ENCODE measurements at regions not wholly inside any gene's neighbourhood (a gene's known extent, or its start where the extent isn't known, plus 50 kb on each side); places are given as distances from the start of the nearest gene placed in this dataset.

GRCh38 chrX:6783912-6784311 lies 249.0 kb upstream of the VCX3A start:
- Histone ChIP-seq H3K4me3 (no peak overlapping the region), H3K36me3 (ENCODE audit: low read depth, missing control alignments) (no peaks in the 10 kb centered on the region), H3K27ac (no peak overlapping the region), H3K9me3 (no peaks in the 10 kb centered on the region), H3K27me3 (no peaks in the 10 kb centered on the region), H3K4me1 (no peaks in the 10 kb centered on the region)
- TF ChIP-seq CTCF (IDR thresholded peaks at IDR 0.05) (no peak), POLR2A (IDR thresholded peaks at IDR 0.05) (no peak)
- intact Hi-C loops (cut with DNase I; ENCODE audit: low total_unique reads) = no loop called here
- 75 to 81% methylated on average over 3 of the region's 3 CpGs for whole genome bisulfite sequencing, 2 donors
- no peak for DNase-seq

- H3K36me3 ChIP-seq (ENCODE audit: low read depth, missing control alignments) = no peaks in the 10 kb centered on the region
- 86 to 93% methylated on average over 5 of the region's 5 CpGs for WGBS, 2 donors
- no peak overlapping the region for H3K27ac ChIP-seq
- H3K9me3 ChIP-seq = no peaks in the 10 kb centered on the region
- no peak for TF ChIP-seq CTCF (IDR thresholded peaks at IDR 0.05)
- no peak for TF ChIP-seq POLR2A (IDR thresholded peaks at IDR 0.05)
- no peak overlapping the region for H3K4me3 ChIP-seq
- intact Hi-C loops (cut with DNase I; ENCODE audit: low total_unique reads) = no loop called here
- no peaks in the 10 kb centered on the region for H3K4me1 ChIP-seq
- no peak for DNase-seq
- H3K27me3 ChIP-seq = no peaks in the 10 kb centered on the region
Observed at GRCh38 chrX:6782831-6783230, 247.9 kb upstream of the VCX3A start.

GRCh38 chrX:6778544-6779503 lies 243.9 kb upstream of the VCX3A start:
- no peaks in the 10 kb centered on the region for H3K4me1 ChIP-seq
- intact Hi-C loops (cut with DNase I; ENCODE audit: low total_unique reads) = no loop called here
- no peak overlapping the region for H3K27ac ChIP-seq
- DNase-seq = no peak
- TF ChIP-seq POLR2A (IDR thresholded peaks at IDR 0.05) = no peak
- no peak for TF ChIP-seq CTCF (IDR thresholded peaks at IDR 0.05)
- no peaks in the 10 kb centered on the region for H3K27me3 ChIP-seq
- H3K36me3 ChIP-seq (ENCODE audit: low read depth, missing control alignments) = no peaks in the 10 kb centered on the region
- H3K4me3 ChIP-seq = no peak overlapping the region
- no peaks in the 10 kb centered on the region for H3K9me3 ChIP-seq
- 12 to 20% methylated on average over 19 to 20 of the region's 22 CpGs for WGBS, 2 donors

GRCh38 chrX:6777238-6778002 lies 242.5 kb upstream of the VCX3A start:
- H3K9me3 ChIP-seq = no peaks in the 10 kb centered on the region
- 72 to 85% methylated on average over 6 of the region's 6 CpGs for WGBS, 2 donors
- DNase-seq = no peak
- no peak overlapping the region for H3K4me3 ChIP-seq
- intact Hi-C loops (cut with DNase I; ENCODE audit: low total_unique reads) = no loop called here
- H3K4me1 ChIP-seq = no peaks in the 10 kb centered on the region
- no peaks in the 10 kb centered on the region for H3K27me3 ChIP-seq
- no peaks in the 10 kb centered on the region for H3K36me3 ChIP-seq (ENCODE audit: low read depth, missing control alignments)
- no peak for TF ChIP-seq POLR2A (IDR thresholded peaks at IDR 0.05)
- no peak for TF ChIP-seq CTCF (IDR thresholded peaks at IDR 0.05)
- no peak overlapping the region for H3K27ac ChIP-seq

All from testis (tissue), 2 donors.